ENCODE measurements at regions not wholly inside any gene's neighbourhood (a gene's known extent, or its start where the extent isn't known, plus 50 kb on each side); places are given as distances from the start of the nearest gene placed in this dataset.

GRCh38 chr4:46586566-46586965 lies 196.6 kb upstream of the GABRA2 start:
- TF ChIP-seq CTCF (IDR thresholded peaks at IDR 0.05 in 8 of 11, conservative IDR thresholded peaks at IDR 0.05 in 3 of 11) (no peak), POLR2A (IDR thresholded peaks at IDR 0.05) (no peak), POLR2AphosphoS5 (IDR thresholded peaks at IDR 0.05) (no peak)
